ENCODE measurements at regions not wholly inside any gene's neighbourhood (a gene's known extent, or its start where the extent isn't known, plus 50 kb on each side); places are given as distances from the start of the nearest gene placed in this dataset.

GRCh38 chr10:128630787-128631252 is 504.6 kb upstream of the MKI67 start:
- DNase-seq, result no peak

GRCh38 chr10:128631801-128632241 is 505.6 kb upstream of the MKI67 start:
- DNase-seq, result peak; percentile 53

DNA sequence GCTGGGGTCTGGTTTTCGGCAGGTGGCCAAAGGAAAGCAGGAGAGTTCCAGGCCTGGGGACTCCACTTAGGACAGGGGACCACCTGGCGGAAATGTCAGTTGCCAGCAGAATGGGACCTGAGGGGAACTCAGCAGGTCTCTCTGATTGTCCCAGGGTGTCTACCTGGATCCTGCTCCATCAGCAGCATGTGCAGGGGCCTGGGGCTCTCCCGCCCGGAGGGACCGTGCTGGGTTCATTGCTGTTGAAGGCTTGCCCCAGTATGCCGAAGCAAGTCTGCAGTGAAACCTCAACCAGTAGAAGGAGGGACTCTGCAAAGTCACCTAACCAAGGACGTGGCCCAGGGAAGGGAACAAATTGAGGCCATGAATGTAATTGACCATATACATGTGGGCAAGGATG is 506.5 kb upstream of the MKI67 start:
- no peak for DNase-seq

DNA sequence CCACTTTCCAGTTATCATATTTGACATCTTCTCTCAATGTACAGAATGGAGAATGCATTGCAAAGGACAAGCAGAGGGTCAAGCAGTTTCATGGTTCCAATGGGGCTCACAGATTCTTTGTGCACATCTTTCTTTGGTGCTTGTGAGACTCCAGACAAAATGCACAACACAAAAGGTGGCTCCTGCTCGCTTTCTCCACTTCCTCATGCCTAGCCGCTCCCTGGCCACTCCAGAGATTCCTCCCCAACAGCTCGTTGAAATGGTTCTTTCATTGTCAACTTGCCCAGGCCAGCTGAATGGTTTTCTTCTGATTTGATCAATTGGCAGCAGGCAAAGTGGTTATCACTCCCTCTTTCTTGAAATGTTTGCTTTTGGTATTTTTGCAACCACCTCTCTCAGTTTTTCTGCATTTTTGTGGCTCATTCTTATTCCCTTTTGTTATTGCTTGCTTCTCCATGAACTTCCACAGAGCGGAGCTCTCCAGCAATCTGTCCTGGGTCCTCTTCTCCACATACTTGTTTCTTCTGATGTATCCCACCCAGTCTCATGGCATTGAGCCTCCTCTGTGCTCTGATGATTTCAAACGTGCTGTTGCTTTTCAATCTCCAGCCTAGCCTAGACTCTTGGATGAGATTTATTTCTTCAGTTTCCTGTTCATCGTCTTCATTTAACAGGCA is 507.8 kb upstream of the MKI67 start:
- no peak for DNase-seq

- no peak for DNase-seq
Observed at GRCh38 chr10:128642023-128642422, 515.8 kb upstream of the MKI67 start.

- no peak for DNase-seq
Observed at GRCh38 chr10:128642502-128642901, 516.3 kb upstream of the MKI67 start.

DNA sequence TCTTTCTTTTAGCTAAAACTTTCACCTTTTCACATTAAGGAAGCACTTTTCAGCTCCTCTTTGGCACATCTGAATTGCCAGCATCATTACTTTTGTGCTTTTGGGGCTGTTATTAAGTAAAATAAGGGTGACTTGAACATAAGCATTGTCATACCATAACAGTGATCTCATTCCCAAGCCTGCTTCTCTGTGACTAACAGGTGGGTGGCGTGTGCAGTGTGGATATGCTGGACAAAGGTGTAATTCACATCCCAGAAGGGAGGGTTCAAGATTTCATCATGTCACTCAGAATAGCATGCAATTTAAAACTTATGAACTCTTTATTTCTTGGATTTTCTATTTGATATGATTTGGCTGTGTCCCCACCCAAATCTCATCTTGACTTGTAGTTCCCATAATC is 517.4 kb upstream of the MKI67 start:
- DNase-seq, result no peak

GRCh38 chr10:128645486-128645885 is 519.3 kb upstream of the MKI67 start:
- DNase-seq, result no peak

GRCh38 chr10:128646956-128647355 is 520.7 kb upstream of the MKI67 start:
- DNase-seq, result no peak

- no peak for DNase-seq
Observed at GRCh38 chr10:128657548-128657947, 531.3 kb upstream of the MKI67 start.

- no peak for DNase-seq
Observed at GRCh38 chr10:128660726-128661125, 534.5 kb upstream of the MKI67 start.

DNA sequence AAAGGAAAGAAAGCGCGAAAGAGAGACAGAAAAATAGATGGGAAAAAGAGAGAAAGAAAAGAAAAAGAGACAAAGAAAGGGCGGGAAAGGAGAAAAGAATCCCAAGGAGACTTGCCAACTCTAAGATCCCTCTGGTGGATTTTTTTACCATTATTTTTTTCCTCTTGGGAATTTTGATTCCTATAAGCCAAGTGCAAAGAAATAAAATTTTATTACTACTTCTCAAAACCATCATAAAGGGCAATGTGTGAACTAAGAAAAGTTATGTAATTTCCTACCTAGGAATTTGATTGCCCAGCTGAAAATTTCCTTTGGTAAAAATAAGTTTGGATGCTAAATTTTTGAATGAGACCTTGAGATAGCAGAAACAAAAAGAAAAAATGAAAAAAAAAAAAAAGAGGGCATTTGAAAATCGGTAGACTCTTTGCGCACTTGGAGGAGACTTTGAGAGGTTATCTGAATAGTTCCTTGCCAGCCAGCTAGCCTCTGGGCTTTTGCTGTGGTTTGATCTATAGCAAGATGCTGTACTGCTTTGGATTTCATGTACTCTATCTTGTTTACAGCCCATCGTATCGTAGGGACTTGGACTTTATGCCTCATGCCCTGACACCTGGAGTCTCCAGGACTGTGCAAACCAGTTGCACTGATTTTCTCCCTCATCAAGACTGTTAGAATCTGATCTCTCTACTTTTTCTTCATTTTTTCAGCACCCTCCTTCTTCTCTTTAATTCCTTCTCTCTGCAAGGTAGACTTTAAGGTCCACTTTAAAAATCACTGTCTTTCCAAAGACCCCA is 535.4 kb upstream of the MKI67 start:
- DNase-seq, result no peak

DNA sequence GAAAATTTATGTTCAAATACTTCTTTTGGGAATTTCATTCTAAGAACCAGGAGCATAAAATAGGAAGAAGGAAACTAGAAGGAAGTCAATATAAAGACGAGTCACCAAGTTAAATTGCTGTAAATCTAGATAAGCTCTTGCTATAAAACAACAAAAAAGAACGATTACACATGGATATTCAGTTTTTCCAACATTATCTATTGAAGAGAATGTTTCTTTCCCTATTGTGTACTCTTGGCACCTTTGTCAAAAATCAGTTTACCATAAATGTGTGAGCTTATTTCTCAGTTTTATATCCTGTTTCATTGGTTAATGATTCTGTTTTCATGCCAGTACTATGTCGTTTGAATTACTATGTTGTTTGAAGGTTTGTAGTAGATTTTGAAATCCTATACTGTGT is 536.3 kb upstream of the MKI67 start:
- no peak for DNase-seq

DNA sequence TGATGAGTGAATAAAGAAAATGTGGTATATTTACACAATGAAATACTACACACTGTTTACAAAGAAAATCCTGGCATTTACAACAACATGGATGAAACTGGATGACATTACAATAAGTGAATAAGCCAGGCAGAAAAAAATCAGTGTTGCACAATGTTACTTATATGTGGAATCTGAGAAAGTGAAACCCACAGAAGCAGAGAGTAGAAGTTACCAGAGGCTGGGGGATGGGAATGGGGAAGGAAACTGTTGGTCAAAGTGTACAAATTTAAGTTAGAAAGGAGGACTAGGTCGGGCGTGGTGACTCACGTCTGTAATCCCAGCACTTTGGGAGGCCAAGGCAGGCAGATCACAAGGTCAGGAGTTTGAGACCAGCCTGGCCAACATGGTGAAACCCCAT is 538.5 kb upstream of the MKI67 start:
- DNase-seq, result no peak

DNA sequence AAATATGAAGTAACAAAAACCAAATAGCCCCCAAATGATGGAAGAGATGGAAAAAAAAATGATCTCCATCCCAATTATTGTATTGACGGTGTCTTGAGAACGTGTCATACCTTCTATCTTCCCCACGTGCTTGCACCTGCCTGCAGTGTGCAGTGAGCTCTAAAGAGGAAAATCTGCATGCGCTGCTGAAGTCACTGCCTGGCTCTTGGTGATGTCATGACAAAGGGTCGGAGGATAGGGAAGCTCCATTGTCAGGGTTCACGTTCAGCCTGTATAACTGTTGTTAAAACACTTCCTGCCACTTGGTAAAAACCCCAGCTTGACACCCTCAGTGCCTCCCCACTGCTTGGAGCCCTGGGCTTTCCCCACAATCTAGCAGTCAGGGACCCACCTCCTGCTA is 549.2 kb upstream of the MKI67 start:
- DNase-seq, result no peak

GRCh38 chr10:128680116-128680515 is 553.9 kb upstream of the MKI67 start:
- no peak for DNase-seq

DNA sequence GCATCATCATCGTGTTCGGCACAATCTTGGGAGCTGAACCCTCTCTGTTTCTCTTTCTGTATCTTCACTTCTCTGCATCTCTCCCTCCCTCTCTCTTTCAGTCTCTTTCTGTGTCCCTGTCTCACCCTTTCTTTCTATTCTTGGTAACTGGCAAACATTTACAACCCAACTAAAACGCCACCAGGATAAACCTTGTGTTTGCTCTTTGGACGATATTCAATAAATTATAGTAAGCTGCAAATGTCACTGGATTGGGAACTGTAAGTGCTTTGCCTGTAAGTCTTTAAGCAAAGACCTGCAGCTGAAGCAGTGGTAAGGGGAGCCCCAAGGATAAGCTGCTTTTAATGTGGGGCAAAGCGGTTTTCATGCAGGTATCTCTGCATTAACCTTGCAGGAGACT is 558.0 kb upstream of the MKI67 start:
- no peak for DNase-seq

GRCh38 chr10:128686630-128687278 is 560.5 kb upstream of the MKI67 start:
- no peak for DNase-seq

GRCh38 chr10:128687408-128687807 is 561.2 kb upstream of the MKI67 start:
- DNase-seq, result no peak

GRCh38 chr10:128687927-128688549 is 561.8 kb upstream of the MKI67 start:
- no peak for DNase-seq

DNA sequence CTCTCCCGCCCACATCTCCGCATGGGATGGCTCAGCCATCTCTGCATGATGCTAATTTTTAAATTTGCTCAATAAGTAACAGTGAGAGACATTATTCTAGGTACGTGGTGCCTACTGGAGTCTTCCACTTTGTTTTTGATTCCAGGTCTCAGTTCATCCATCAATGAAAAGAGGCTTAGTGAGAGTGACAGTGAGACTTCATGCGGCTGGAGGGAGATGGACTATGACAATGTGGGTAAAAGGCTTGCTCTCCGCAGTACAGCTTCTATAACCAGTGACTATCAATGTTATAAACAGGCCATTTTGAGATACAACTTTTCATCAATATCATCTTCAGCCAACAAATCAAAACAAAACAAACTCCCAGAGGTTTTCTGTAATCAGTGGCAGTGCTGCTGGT is 563.4 kb upstream of the MKI67 start:
- no peak for DNase-seq

DNA sequence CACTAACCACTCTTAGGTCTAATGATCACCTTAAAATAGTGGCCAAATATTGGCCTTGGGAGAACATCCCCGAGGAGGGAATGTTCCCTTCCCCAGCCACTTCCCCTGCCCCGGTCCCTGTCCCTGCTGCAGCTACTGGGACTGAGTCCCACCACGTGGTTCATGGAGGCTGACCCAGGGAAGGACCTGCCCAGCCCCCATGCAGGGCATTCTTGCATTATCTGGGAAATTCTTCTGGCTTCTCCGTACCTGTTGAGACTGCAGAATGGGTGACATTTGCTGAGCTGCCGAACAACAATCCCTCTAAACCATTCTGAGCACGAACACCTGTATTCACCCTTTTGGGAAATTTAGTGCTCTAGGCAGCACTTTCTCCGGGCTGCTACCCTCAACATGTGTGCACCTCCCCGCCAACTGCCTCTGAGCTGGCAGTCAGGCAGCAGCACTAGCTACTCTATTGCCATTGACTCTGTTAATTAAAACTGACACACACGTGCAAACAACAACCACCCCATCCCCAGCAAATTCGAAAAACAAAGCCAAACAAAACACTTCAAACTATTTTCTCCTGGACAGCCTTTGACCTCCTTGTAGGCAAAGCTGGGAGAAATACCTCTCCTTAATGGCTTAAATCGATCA is 567.4 kb upstream of the MKI67 start:
- DNase-seq, result no peak
